ENCODE measurements at regions not wholly inside any gene's neighbourhood (a gene's known extent, or its start where the extent isn't known, plus 50 kb on each side); places are given as distances from the start of the nearest gene placed in this dataset.

DNA sequence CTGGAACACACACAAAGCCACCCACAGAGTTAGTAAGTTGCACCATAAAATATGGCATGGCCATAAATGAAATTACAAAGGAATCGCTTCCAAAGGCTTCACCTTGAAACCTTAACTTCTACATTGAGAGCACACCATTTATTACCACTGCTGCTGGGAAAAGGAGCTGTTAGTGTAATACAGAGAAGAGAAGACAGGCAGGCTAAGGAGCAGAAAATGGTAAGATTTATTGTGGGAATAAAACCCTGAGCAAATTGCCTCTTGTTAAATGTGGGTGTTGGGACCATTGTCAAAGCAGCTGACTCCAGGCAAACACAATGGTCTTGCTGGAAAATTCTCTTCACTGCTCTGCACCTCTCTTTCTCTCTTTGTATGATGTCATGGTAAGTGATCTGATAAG, 79.2 kb upstream of the NHS start:
- TF ChIP-seq, protein P1, sequence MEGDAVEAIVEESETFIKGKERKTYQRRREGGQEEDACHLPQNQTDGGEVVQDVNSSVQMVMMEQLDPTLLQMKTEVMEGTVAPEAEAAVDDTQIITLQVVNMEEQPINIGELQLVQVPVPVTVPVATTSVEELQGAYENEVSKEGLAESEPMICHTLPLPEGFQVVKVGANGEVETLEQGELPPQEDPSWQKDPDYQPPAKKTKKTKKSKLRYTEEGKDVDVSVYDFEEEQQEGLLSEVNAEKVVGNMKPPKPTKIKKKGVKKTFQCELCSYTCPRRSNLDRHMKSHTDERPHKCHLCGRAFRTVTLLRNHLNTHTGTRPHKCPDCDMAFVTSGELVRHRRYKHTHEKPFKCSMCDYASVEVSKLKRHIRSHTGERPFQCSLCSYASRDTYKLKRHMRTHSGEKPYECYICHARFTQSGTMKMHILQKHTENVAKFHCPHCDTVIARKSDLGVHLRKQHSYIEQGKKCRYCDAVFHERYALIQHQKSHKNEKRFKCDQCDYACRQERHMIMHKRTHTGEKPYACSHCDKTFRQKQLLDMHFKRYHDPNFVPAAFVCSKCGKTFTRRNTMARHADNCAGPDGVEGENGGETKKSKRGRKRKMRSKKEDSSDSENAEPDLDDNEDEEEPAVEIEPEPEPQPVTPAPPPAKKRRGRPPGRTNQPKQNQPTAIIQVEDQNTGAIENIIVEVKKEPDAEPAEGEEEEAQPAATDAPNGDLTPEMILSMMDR (IDR thresholded peaks at IDR 0.05; ENCODE audit: poor library complexity, severe bottlenecking), result no peak
- TF ChIP-seq MXI1 (conservative IDR thresholded peaks at IDR 0.05; ENCODE audit: poor library complexity, severe bottlenecking), result no peak
- TF ChIP-seq EP300 (conservative IDR thresholded peaks at IDR 0.05; ENCODE audit: poor library complexity, severe bottlenecking), result no peak
- TF ChIP-seq TAF1 (IDR thresholded peaks at IDR 0.05; ENCODE audit: low read depth), result no peak
- TF ChIP-seq EZH2 (IDR thresholded peaks at IDR 0.05; ENCODE audit: borderline replicate concordance, insufficient read depth, low read length, poor library complexity, severe bottlenecking), result no peak
- TF ChIP-seq POLR2AphosphoS5 (IDR thresholded peaks at IDR 0.05), result no peak

All from neural cell (in vitro differentiated cells).